NCI-H2107 treated with DMSO at 0.1 percent for 48 hours (cell line): ENCODE measurements at regions not wholly inside any gene's neighbourhood (a gene's known extent, or its start where the extent isn't known, plus 50 kb on each side); places are given as distances from the start of the nearest gene placed in this dataset.

ENCODE experiments used
- DNase-seq: peaks from one replicate; lab custom pipeline; 2025; ENCODE audit not compliant: unreplicated experiment; lab: John Stamatoyannopoulos, UW

DNA sequence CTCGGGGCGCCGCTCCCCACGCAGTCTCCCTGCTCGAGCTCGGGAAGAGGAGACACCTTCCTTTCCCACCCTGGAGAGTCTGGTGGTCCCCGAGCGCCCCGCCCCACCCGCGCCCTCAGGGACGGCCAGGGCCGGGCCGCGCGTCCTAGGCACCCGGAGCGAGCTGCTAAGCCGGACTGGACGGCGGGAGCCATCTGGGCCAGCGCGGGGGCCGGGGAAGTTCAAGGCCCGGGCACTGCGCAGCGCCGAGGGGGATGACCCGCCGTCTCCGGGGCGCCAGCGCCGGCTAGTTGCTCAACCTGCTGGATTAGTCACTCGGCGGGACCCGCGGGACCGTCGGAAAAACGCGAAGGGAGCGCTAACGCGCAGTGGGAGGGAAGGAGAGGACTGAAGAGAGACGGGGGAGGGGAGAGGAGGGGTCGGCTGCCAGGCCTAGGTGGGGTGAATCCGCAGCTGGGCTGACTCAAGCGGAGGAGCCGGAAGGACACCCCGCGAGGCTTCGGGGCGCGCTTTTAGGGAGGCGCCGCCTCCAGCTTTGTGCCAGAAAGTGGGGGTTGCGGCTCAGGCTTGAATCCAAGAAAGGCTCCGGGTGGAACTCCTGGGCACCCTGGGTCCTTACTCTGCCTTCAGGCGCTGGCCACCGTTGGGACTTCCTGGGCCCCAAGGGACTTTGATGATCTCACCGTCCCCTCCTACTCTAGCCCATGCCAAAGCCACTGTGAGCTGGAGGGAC, 75.7 kb upstream of the FOXP4 start:
- DNase-seq, result peak; percentile 2

DNA sequence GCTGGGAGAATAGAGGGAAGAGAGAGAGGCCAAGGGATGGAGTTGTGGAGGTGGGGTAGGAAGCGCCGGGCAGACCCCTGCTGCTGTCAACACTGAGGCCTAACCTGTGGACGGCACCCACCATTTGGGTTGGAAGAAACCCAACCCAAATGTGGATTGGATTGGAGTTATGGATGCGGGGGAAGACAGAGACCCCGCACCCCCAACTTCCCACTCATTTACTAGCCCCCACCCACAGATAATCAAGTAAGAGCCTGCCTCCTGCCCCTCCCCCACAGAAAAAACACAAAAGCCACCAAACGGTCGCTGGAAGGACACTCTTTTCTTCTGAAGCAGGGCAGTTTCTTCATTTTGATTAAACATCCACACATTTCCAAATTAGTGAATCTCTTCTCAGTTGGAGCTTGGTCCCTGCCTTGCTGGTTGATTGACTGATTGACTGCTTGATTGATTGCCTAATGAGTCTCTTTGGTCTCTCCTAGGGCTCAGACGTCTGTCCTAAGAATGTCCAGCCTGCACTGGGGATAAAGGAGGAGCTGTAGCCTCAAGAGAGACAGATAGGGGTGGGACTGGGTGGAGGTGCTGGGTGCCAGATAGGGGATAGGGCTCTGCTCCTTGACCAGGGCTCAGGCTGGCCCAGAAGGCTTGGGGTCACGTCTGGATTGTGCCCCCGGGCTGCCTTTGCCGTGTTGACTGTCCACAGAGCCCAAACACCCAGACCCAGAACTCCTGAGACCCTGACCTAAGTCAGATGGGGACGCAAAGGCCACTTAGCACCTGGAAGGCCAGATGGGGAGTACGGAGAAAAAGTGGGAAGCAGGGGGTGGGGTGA, 74.9 kb upstream of the FOXP4 start:
- no peak for DNase-seq

DNA sequence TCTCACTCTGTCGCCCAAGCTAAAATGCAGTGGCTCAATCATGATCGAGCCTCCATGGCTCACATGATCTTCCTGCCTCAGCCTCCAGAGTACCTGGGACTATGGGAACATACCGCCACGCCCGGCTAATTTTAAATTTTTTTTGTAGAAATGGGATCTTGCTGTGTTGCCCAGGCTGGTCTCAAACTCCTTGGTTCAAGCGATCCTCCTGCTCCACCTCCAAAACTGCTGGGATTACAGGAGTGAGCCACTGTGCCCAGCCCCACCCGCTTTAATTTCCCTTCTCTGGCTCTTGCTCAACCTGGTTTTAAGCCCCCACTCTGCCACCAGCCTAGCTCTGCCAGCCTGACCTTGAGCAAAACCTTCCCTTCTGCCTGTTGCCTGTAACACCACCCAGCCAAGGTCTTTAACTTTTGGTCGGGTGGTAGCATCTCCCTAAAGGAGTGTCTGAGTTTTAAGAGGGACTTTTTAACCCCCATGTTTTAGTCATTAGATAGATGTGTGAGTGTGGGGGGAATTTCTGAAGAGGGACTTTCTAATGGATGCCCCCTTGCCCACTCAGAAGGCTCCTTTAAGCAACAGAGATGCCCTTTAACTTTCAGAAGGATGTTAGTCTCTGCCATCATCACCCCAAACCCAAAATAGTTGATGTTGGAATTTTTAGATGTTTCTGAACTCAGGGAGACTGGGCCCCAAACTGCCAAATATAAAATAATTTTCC, 71.8 kb upstream of the FOXP4 start:
- DNase-seq, result no peak

DNA sequence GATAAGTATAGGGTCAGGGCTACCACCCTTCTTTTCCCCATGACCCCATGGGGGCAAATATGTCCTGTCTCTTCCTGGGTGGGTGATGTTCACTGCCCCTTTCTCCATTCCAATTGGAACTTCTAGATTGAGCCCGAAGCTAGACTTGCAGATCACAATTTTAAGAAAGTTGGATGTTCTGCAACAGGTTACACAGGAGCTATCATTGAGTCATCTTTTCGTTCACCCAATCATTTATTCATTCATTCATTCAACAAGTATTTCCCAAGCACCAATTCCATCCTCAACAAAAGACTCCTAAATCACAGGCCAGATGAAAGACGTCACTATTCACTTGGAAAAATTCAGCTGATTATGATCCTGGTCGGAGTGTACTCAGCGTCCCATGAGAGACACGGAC, 71.0 kb upstream of the FOXP4 start:
- DNase-seq, result no peak

DNA sequence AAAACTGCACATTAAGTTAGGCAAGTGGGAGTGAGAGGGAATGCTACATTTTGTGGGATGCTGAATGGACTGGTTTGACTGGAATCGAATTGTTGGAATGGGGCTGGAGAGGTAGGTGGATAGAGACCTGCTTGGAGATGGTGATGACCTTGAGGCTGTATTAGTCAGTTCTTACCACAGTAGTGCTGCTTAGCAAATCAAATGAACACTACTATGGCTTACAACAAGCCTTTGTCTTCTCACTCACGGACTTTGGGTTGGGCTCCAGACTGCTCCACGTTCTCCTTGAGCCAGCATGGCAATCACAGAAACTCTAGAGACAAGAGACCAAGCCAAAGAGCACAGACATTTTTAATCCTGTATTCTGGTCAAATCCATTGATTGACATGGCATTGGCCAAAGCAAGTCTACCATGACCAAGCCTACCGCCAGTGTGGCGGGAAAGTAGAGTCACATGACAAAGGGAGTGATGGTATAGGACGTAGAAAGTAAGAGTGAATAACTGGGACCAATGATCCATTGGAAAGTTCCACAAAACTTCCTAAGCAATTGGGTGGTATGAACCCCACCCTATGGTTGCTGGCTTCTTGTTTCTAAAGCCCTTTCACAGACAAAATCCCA, 70.3 kb upstream of the FOXP4 start:
- DNase-seq, result no peak

DNA sequence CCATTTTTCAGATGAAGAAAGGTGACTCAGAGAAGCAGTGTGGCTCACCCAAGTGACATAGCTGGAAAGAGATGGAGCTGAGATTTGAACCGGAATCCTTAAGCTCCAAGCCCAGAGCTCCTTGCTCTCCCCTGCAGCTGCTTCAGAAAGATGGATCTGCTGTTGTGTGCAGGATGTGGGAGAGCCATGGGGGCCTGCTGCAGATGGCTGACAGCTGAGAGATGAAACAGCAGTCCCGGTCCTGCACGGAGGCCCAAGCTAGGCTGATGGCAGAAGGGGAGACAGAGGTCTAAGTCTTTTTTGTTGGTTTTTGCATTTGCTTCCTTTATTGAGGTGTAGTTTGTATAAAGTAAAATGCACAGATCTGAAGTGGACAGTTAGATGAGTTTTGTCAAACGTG, 69.8 kb upstream of the FOXP4 start:
- DNase-seq, result no peak

DNA sequence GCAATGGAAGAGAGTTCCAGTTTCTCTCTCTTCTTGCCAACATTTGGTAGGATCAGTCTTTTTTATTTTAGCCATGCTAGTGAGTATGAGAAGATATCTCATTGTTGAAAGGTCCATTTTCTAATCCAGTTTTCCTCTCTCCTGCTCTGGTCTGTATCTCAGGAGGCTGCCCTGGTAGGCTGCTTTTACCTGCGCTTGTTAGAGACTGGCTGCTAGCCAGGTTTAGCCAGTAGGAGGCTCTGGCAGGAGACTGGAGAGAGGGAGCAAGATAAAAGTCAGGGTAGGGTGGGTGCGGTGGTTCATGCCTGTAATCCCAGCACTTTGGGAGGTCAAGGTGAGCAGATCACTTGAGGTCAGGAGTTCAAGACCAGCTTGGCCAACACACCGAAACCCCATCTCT, 68.6 kb upstream of the FOXP4 start:
- no peak for DNase-seq

DNA sequence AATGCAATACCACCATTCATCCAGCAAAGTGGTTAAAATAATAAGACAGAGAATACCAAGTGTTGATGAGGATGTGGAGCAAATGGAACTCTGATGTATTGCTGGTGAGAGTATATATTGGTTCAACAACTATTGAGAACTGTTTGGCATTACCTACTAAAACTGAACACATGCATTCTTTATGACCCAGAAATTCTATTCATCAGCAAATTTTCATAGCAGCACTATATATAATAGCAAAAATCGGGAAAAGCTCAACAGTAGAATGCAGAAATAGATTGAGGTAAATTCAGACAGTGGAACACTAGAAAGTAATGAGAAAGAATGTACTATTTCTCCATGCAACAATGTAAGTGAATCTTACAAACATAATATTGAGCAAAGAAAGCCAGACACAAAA, 62.2 kb upstream of the FOXP4 start:
- no peak for DNase-seq

DNA sequence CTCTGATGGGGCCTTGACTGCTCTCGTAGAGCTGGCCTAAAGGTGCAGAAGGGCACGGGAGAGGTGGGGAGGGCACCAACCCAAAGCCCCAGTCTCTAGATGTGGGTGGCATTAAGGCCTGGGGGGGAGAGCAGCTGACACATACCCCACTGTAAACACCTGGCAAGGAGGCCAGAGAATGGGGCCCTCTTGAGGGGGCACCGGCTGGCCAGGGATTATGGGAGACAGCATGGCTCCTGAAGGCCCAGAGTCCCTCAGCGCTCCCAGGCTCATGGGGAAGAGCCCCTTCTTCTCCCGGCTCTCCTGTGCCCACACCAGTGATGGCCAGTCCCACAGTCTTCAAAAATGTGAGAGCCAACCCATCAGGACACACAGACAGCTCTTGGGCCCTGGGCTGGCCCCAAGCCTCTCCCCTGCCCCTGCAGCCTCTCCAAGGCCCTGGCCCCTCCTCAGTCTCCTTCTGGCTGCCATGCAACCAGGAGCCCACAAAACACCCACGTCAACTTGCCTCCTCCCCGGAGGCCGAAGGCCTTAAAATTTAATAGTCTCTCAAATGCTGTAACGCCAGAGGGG, 58.2 kb upstream of the FOXP4 start:
- no peak for DNase-seq

DNA sequence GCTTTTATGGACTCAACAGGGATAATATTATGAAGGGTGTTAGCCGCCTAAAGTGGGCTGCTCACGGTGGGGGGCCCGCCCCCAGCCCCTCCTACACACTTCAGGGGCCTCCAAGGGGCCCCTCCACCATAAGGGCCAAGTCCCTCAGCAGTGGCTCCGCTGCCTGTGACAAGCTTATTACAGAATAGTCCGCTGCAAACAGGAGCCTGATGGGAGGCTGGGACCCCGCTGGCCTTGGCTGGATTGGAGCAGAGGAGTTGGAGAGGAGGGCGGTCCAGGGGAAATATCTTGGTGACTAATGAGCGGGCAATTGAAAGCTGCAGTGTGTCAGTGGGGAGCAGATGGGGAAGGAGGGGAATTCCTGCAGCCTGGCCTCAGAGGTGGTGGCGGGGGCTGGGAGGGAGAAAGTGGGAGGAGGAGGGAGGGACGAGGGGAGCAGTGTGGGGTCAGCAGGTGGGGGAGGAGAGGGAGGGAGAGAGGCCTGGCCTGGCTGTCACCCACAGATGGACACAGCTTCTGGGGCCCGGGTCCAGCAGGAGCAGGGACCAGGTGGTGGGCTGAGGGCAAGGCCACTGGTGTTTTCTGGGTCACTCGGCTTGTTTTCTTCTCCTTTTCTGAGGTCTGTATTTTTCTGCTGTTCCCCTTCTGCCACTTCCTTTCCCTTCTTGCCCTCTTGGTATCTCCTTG, 57.6 kb upstream of the FOXP4 start:
- no peak for DNase-seq

DNA sequence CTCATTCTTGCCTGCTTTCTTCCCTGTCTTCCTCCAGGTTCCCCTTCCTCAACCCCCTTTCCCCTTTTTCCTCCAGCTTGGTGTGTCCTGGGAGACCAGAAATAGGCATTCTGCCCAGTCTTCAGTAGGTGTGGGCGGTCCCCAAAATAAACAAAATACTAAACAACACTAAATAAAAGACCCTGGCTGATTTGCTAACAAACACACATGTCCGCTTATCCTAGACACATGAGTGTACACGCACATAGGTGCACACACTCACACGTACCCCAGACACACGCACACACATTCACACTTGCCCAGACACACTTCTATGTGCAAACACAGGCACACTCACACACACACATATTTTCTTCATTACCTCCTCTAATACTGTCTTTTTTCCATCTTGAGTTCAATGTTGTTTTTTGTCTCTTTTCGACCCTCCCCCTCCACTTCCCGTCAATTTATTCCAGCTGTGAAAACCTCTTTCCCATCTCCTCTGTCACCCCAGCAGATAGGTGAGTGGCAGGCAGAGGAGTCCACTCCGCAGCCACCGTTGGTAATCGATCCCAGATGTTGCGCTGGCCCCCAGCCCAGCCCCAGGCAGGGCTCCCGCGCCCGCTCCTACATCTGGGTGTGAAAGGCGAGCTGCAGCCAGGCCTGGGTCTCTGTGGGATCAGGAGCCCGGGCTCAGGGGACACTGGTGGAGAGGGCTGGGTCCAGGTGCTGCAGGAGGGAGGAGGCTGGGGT, 56.9 kb upstream of the FOXP4 start:
- no peak for DNase-seq

DNA sequence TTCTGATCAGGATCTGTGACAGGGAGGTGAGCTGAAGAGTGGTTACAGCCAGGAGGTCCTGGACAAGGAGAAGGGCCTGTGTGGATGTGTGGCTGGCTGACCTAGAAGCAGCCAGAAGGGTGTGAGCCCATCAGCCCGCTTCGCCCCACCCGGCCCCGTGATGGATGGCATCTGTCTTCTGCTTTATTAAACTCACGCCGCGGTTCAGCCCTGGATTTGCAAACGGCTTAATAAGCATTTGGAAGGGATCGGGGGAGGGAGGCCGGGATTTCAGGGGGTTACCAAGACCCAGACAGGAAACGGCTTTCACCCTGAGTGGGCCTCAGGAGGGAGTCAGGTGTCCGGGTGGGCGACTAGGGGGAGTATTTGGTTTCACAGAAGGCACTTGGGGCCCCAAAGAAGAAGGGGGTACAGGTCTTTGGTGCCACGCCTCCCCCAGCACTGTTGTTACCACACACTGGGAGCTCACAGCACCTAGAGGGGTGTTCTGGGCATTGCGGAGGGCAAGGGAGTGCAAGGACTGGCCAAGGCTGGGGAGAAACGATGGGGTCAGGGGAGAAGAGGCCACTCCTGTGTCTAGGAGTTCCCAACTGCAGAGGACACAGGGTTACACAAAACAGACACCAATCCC, 53.8 kb upstream of the FOXP4 start:
- DNase-seq, result no peak

DNA sequence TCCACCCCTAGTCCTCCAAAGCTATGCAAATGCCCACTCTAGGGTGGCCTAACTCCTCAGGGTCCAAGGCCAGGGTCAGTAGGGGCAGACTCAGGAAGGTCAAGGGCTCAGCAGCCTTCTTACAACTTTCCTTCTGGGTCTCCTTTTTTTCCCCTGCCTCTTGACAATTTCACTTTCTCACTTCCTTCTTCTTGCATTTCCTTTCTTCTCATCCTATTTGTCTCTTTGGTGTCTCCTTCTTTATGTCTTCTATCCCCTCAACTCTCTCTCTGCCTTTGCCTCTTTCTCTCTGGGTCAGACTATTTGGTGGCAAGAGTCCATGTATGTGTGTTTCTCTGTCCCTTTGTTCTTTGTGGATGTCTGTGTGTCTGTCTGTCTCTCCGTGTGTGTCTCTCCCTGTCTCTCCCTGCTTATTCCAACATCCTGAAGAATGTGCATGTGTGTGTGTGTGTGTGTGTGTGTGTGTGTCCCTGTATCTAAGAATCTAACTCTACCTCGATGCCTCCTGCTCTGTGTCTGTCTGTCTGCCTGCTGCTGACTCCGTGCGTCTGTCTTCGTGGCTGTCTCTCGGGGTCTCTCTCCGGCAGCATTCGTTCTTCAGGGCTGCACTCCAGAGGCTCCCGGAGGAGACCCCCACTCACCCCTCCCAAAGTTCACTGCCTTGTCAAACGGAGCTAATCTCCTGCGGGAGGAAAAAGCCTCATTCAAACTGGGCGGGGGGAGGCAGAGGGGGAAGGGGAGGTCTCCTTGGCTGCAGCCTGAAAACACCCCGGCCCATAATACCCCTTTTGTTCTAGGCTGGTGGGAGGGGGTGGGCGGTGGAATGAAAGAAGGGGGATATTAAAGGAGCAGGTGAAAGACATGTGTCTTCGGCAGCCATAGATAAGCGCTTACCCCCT, 51.7 kb upstream of the FOXP4 start:
- DNase-seq, result no peak
